Uterus (tissue), 3 donors: ENCODE measurements at regions not wholly inside any gene's neighbourhood (a gene's known extent, or its start where the extent isn't known, plus 50 kb on each side); places are given as distances from the start of the nearest gene placed in this dataset.

Experiments used
- DNase-seq, 2 donors: peaks; one replicate each; pipeline ENCODE4 v3.0.0-alpha.2; 2019 to 2020
- H3K27ac ChIP-seq, 2 donors: fragments of 200-600 bp; sonication (generic); 1 replicate in 1 of 2; 2 replicates in 1 of 2; pipeline ENCODE4 v1.5.1; 2016 to 2018
- H3K27me3 ChIP-seq, 2 donors: fragments of 200-600 bp; sonication (generic); one replicate each; pipeline ENCODE4 v1.5.1; 2018 to 2019; ENCODE audit warnings: control low read depth in 1 of 2
- H3K36me3 ChIP-seq, 2 donors: fragments of 200-600 bp; sonication (generic); one replicate each; pipeline ENCODE4 v1.5.1; 2019; ENCODE audit warnings: control low read depth in 1 of 2
- H3K4me1 ChIP-seq, 2 donors: fragments of 200-600 bp; sonication (generic); one replicate each; pipeline ENCODE4 v1.5.1; 2018 to 2019; ENCODE audit warnings: control low read depth in 1 of 2
- H3K4me3 ChIP-seq, 2 donors: fragments of 200-600 bp; sonication (generic); 1 replicate in 1 of 2; 2 replicates in 1 of 2; pipeline ENCODE4 v1.5.1; 2018 to 2019; ENCODE audit warnings: mild to moderate bottlenecking in 1 of 2
- H3K9me3 ChIP-seq, 2 donors: fragments of 200-600 bp; sonication (generic); one replicate each; pipeline ENCODE4 v1.5.1; 2019; ENCODE audit warnings: control low read depth in 1 of 2
- CTCF ChIP-seq, 4 experiments: fragments of 200-600 bp in 2 of 4; fragments of 450-650 bp in 2 of 4; sonication (generic) in 2 of 4; IDR thresholded peaks; one replicate each; pipeline ENCODE4 v1.5.1; 2016 to 2019; ENCODE audit warnings: antibody characterized with exemption in 4 of 4, mild to moderate bottlenecking in 2 of 4, moderate library complexity in 1 of 4
- POLR2A ChIP-seq, 2 donors: fragments of 450-650 bp; IDR thresholded peaks; one replicate each; pipeline ENCODE4 v1.6.1; 2016; ENCODE audit warnings: antibody characterized with exemption in 2 of 2, mild to moderate bottlenecking in 1 of 2, moderate library complexity in 1 of 2
- intact Hi-C: fragments of 100-400 bp; cut with DNase I; formaldehyde crosslinking; loops from one replicate; pipeline ENCODE4 v1.15.1; 2023; ENCODE audit warnings: low total_unique reads
- donor health status: DM: yes; HTN: yes; CAD: no.

- intact Hi-C loops: no loop called here
- DNase-seq: no peak
- no peak overlapping the region for H3K27ac ChIP-seq
- H3K27me3 ChIP-seq: no peaks in the 10 kb centered on the region
- no peak for TF ChIP-seq CTCF (IDR thresholded peaks at IDR 0.05)
- no peak for TF ChIP-seq POLR2A (IDR thresholded peaks at IDR 0.05)
- H3K36me3 ChIP-seq: no peaks in the 10 kb centered on the region
- peaks cover 0 to 28% of the 10 kb centered on the region in 2 donors for H3K9me3 ChIP-seq
- H3K4me3 ChIP-seq: no peak overlapping the region
- no peaks in the 10 kb centered on the region for H3K4me1 ChIP-seq
Measured at GRCh38 chr19:27729332-27729731, 1483.6 kb downstream of the UQCRFS1 start.

- intact Hi-C loops: no loop called here
- Histone ChIP-seq H3K9me3 (peaks cover 0 to 20% of the 10 kb centered on the region in 2 donors), H3K36me3 (no peaks in the 10 kb centered on the region), H3K27ac (no peak overlapping the region), H3K4me3 (no peak overlapping the region), H3K27me3 (no peaks in the 10 kb centered on the region), H3K4me1 (no peaks in the 10 kb centered on the region)
- DNase-seq: no peak
- TF ChIP-seq POLR2A (IDR thresholded peaks at IDR 0.05) (no peak), CTCF (IDR thresholded peaks at IDR 0.05) (no peak)
Measured at GRCh38 chr19:27722625-27723024, 1490.3 kb downstream of the UQCRFS1 start.

- Histone ChIP-seq H3K9me3 (peaks cover 0 to 22% of the 10 kb centered on the region in 2 donors), H3K4me3 (no peak overlapping the region), H3K36me3 (no peaks in the 10 kb centered on the region), H3K27ac (no peak overlapping the region), H3K27me3 (no peaks in the 10 kb centered on the region), H3K4me1 (no peaks in the 10 kb centered on the region)
- DNase-seq: no peak
- intact Hi-C loops: no loop called here
- no peak for TF ChIP-seq POLR2A (IDR thresholded peaks at IDR 0.05)
- TF ChIP-seq CTCF (IDR thresholded peaks at IDR 0.05): no peak
Measured at GRCh38 chr19:27720155-27720554, 1492.8 kb downstream of the UQCRFS1 start.

- TF ChIP-seq CTCF (IDR thresholded peaks at IDR 0.05) (no peak), POLR2A (IDR thresholded peaks at IDR 0.05) (no peak)
- Histone ChIP-seq H3K27ac (no peak overlapping the region), H3K27me3 (no peaks in the 10 kb centered on the region), H3K4me1 (no peaks in the 10 kb centered on the region), H3K36me3 (no peaks in the 10 kb centered on the region), H3K9me3 (peaks cover 0 to 15% of the 10 kb centered on the region in 2 donors), H3K4me3 (no peak overlapping the region)
- DNase-seq: no peak
- intact Hi-C loops: no loop called here
Measured at GRCh38 chr19:27719034-27719433, 1493.9 kb downstream of the UQCRFS1 start.

GRCh38 chr19:27718234-27718633 lies 1494.7 kb downstream of the UQCRFS1 start:
- Histone ChIP-seq H3K4me1 (no peaks in the 10 kb centered on the region), H3K4me3 (no peak overlapping the region), H3K9me3 (peaks cover 0 to 12% of the 10 kb centered on the region in 2 donors), H3K27me3 (no peaks in the 10 kb centered on the region), H3K27ac (no peak overlapping the region), H3K36me3 (no peaks in the 10 kb centered on the region)
- no peak for DNase-seq
- intact Hi-C loops: no loop called here
- TF ChIP-seq POLR2A (IDR thresholded peaks at IDR 0.05) (no peak), CTCF (IDR thresholded peaks at IDR 0.05) (no peak)
